Heart right ventricle (tissue), 16 donors: ENCODE measurements at regions not wholly inside any gene's neighbourhood (a gene's known extent, or its start where the extent isn't known, plus 50 kb on each side); places are given as distances from the start of the nearest gene placed in this dataset.

ENCODE experiments used
- ATAC-seq, 8 donors: fragments of 200-7000 bp; cut with Tn5 transposase; one replicate each; pipeline ENCODE4 v1.9.1; 2020; ENCODE audit warnings: mild to moderate bottlenecking in 8 of 8, moderate library complexity in 8 of 8, moderate number of reproducible peaks in 1 of 8
- DNase-seq, 2 donors: peaks; one replicate each; pipeline ENCODE4 v3.0.0-alpha.2; 2020
- H3K27ac ChIP-seq, 10 donors: fragments of 200-600 bp; sonication (generic) in 2 of 10; one replicate each; pipeline versions ENCODE4 v1.5.0 to v1.8.0; 2020 to 2022; ENCODE audit warnings: mild to moderate bottlenecking in 3 of 10
- H3K27me3 ChIP-seq, 7 donors: fragments of 200-600 bp; one replicate each; pipeline ENCODE4 v1.8.0; 2021 to 2022; ENCODE audit warnings: mild to moderate bottlenecking in 2 of 7
- H3K36me3 ChIP-seq, 9 donors: fragments of 200-600 bp; sonication (generic) in 1 of 9; one replicate each; pipeline versions ENCODE4 v1.5.0 to v1.8.0; 2020 to 2022; ENCODE audit warnings: mild to moderate bottlenecking in 2 of 9
- H3K4me1 ChIP-seq, 9 donors: fragments of 200-600 bp; sonication (generic) in 1 of 9; one replicate each; pipeline versions ENCODE4 v1.5.0 to v1.8.0; 2020 to 2022; ENCODE audit warnings: mild to moderate bottlenecking in 4 of 9
- H3K4me3 ChIP-seq, 10 donors: fragments of 200-600 bp; sonication (generic) in 2 of 10; one replicate each; pipeline versions ENCODE4 v1.5.0 to v1.8.0; 2020 to 2022; ENCODE audit warnings: mild to moderate bottlenecking in 7 of 10, moderate library complexity in 2 of 10
- H3K9me3 ChIP-seq, 11 donors: fragments of 200-600 bp in 10 of 11; sonication (generic) in 2 of 11; one replicate each; pipeline versions ENCODE4 v1.5.0 to v1.8.0; 2013 to 2022; ENCODE audit warnings: mild to moderate bottlenecking in 2 of 11, control low read depth in 1 of 11, moderate library complexity in 1 of 11
- CTCF ChIP-seq, 9 donors: fragments of 200-600 bp; sonication (generic) in 2 of 9; IDR thresholded peaks; one replicate each; pipeline versions ENCODE4 v1.5.0 to v1.8.0; 2021 to 2022; ENCODE audit warnings: antibody characterized with exemption in 9 of 9, mild to moderate bottlenecking in 5 of 9, moderate library complexity in 1 of 9
- WGBS, 2 donors: extraction: QIAGEN DNeasy Blood & Tissue Kit; methylation state at CpG; one replicate each; pipeline ENCODE4 v1.1.7; 2013; ENCODE audit warnings: inconsistent platforms in 1 of 2; 5-methylcytosine and 5-hydroxymethylcytosine counted together
- intact Hi-C, 10 donors: fragments of 100-400 bp; cut with DNase I; formaldehyde crosslinking; loops; one replicate each; pipeline versions ENCODE4 v1.11.1 to v1.14.2; 2022
- donor health status: Arrhythmogenic right ventricular cardiomyopathy.
- donor health status: ischemic (EF 13 %, LVEDD 7.1; RV severe dilation, severe dysfunction).
- donor health status: healthy with polysubstance abuse.
- donor health status: DM: no; HTN: yes; CAD: no.
- donor health status: DM: no; HTN: no; CAD: no.
- donor health status: ischemic (EF 25% LVEDD 6.9; RV normal size, moderate dysfunction).
- donor health status: ischemic (EF 25% LVEDD 5.7; RV mildly dilated, moderate dysfunction).
- donor health status: healthy.
- donor health status: DM: yes; HTN: yes; CAD: no.
- donor health status: Ischemic cardiomyopathy.
- donor health status: ischemic (EF 35%, LVEDD 5.7; RV mildly dilated, moderate dysfunction).
- donor health status: nonischemic (EF 11% LVEDD 7.7; RV severe dilation, severe dysfunction).
- donor health status: DM: yes; HTN: yes; CAD: no.
- donor health status: PGD.
- donor health status: ischemic (EF 29% LVEDD 5.4; RV normal size, mild dysfunction).
- donor health status: nonischemic (EF 23%, LVEDD 6.1; RV moderate dilation, normal function).

- 75 to 81% methylated on average over 6 of the region's 6 CpGs for WGBS, 2 donors
- H3K4me3 ChIP-seq: no peak overlapping the region
- H3K27ac ChIP-seq: no peak overlapping the region
- no peak for ATAC-seq
- no peak for TF ChIP-seq CTCF (IDR thresholded peaks at IDR 0.05)
- intact Hi-C loops: loop anchor here in 7 of 10 donors (2.0 to 10.0 kb wide), 9 partner anchors 151 to 781 kb away; no protein-coding TSS in a partner anchor
- DNase-seq: no peak
- H3K4me1 ChIP-seq: peaks cover 0 to 7% (median 0%) of the 10 kb centered on the region in 9 donors
- H3K36me3 ChIP-seq: no peaks in the 10 kb centered on the region
- H3K9me3 ChIP-seq: no peaks in the 10 kb centered on the region
- H3K27me3 ChIP-seq: peaks cover 0 to 4% (median 0%) of the 10 kb centered on the region in 7 donors
Observed at GRCh38 chr5:148725675-148726074, 71.3 kb upstream of the HTR4 start.

- TF ChIP-seq CTCF (IDR thresholded peaks at IDR 0.05): peak in 7 of 9 donors; percentile 11 to 43 (median 31)
- ATAC-seq (no peak), DNase-seq (no peak)
- Histone ChIP-seq H3K27ac (no peak overlapping the region), H3K27me3 (no peaks in the 10 kb centered on the region), H3K9me3 (no peaks in the 10 kb centered on the region), H3K4me1 (peaks cover 0 to 27% (median 6%) of the 10 kb centered on the region in 9 donors), H3K4me3 (no peak overlapping the region), H3K36me3 (no peaks in the 10 kb centered on the region)
- intact Hi-C loops: loop anchor here in 8 of 10 donors (2.0 to 10.0 kb wide), 9 partner anchors 154 to 784 kb away; no protein-coding TSS in a partner anchor
Observed at GRCh38 chr5:148729182-148729581, 74.9 kb upstream of the HTR4 start.

GRCh38 chr5:148730270-148730669 is 75.9 kb upstream of the HTR4 start:
- Histone ChIP-seq H3K27ac (peak overlapping the region in 1 of 10 donors; percentile 3), H3K9me3 (no peaks in the 10 kb centered on the region), H3K4me1 (peaks cover 0 to 27% (median 6%) of the 10 kb centered on the region in 9 donors), H3K4me3 (no peak overlapping the region), H3K27me3 (no peaks in the 10 kb centered on the region), H3K36me3 (no peaks in the 10 kb centered on the region)
- no peak for TF ChIP-seq CTCF (IDR thresholded peaks at IDR 0.05)
- intact Hi-C loops: loop anchor here in 9 of 10 donors (2.0 to 10.0 kb wide), 18 partner anchors 232 to 553 kb away; no protein-coding TSS in a partner anchor
- ATAC-seq: peak in 4 of 8 donors; percentile 7 to 46 (median 10)
- WGBS, 2 donors: 67 to 79% methylated on average over 2 of the region's 2 CpGs
- DNase-seq: no peak

- intact Hi-C loops: loop anchor here (1.0 to 10.0 kb wide), 20 partner anchors 231 to 554 kb away; no protein-coding TSS in a partner anchor
- no peaks in the 10 kb centered on the region for H3K27me3 ChIP-seq
- no peaks in the 10 kb centered on the region for H3K36me3 ChIP-seq
- peak overlapping the region in 3 of 10 donors; percentile 13 to 31 (median 22) for H3K4me3 ChIP-seq
- TF ChIP-seq CTCF (IDR thresholded peaks at IDR 0.05): peak; percentile 88 to 99 (median 95)
- peak; percentile 61 to 90 (median 87) for ATAC-seq
- H3K9me3 ChIP-seq: no peaks in the 10 kb centered on the region
- H3K4me1 ChIP-seq: peaks cover 0 to 27% (median 6%) of the 10 kb centered on the region in 9 donors
- 28 to 36% methylated on average over 12 of the region's 12 CpGs for WGBS, 2 donors
- DNase-seq: peak in 1 of 2 donors; percentile 88
- no peak overlapping the region for H3K27ac ChIP-seq
Observed at GRCh38 chr5:148730942-148731898, 76.9 kb upstream of the HTR4 start.
